ENCODE measurements at regions not wholly inside any gene's neighbourhood (a gene's known extent, or its start where the extent isn't known, plus 50 kb on each side); places are given as distances from the start of the nearest gene placed in this dataset.

- Histone ChIP-seq H4K91ac (ENCODE audit: low read depth, low read length) (no peak overlapping the region), H3K23ac (ENCODE audit: low read length) (no peak overlapping the region), H3K79me1 (ENCODE audit: low read length) (no peaks in the 10 kb centered on the region), H3K9me3 (ENCODE audit: insufficient read depth, low read depth, low read length) (no peaks in the 10 kb centered on the region), H3K27ac (ENCODE audit: low read depth, low read length) (no peak overlapping the region), H3K4me1 (ENCODE audit: control insufficient read depth in 1 of 2, insufficient read depth in 2 of 2, low read length in 2 of 2) (peaks cover 0 to 1% of the 10 kb centered on the region in 2 experiments), H3K4me3 (ENCODE audit: low read depth, low read length) (no peak overlapping the region), H2BK12ac (ENCODE audit: low read length) (no peak overlapping the region), H3K4me2 (ENCODE audit: low read length) (no peak overlapping the region), H3K79me2 (ENCODE audit: control insufficient read depth, insufficient read depth, low read length, poor library complexity) (no peaks in the 10 kb centered on the region), H3K27me3 (ENCODE audit: insufficient read depth, low read length) (no peaks in the 10 kb centered on the region), H2BK5ac (ENCODE audit: low read depth, low read length, poor library complexity) (no peak overlapping the region), H3K4ac (ENCODE audit: low read depth, low read length) (no peak overlapping the region), H3K14ac (ENCODE audit: low read length) (no peak overlapping the region), H3K18ac (ENCODE audit: low read length) (no peak overlapping the region), H3K9ac (ENCODE audit: low read length) (no peak overlapping the region), H2AFZ (ENCODE audit: insufficient read depth, low read length, poor library complexity) (no peak overlapping the region), H2AK5ac (ENCODE audit: low read length) (no peak overlapping the region), H2BK120ac (ENCODE audit: insufficient read depth, low read length, poor library complexity) (no peak overlapping the region), H4K8ac (ENCODE audit: low read depth, low read length) (no peak overlapping the region), H3K36me3 (ENCODE audit: control insufficient read depth in 1 of 2, insufficient read depth in 2 of 2, low read length in 2 of 2) (no peaks in the 10 kb centered on the region), H4K12ac (ENCODE audit: low read depth, low read length) (no peak overlapping the region)
- no peak for DNase-seq
- no CpG with 5 or more reads among the region's 3 CpGs for WGBS (ENCODE audit: extremely low coverage, insufficient coverage, insufficient read length)
Observed at GRCh38 chr5:30608501-30608900, 585.0 kb upstream of the CDH6 start.

GRCh38 chr5:30607301-30607894 is 586.1 kb upstream of the CDH6 start:
- Histone ChIP-seq H2AK5ac (ENCODE audit: low read length) (no peak overlapping the region), H3K14ac (ENCODE audit: low read length) (no peak overlapping the region), H3K36me3 (ENCODE audit: control insufficient read depth in 1 of 2, insufficient read depth in 2 of 2, low read length in 2 of 2) (no peaks in the 10 kb centered on the region), H3K4me1 (ENCODE audit: control insufficient read depth in 1 of 2, insufficient read depth in 2 of 2, low read length in 2 of 2) (peaks cover 0 to 1% of the 10 kb centered on the region in 2 experiments), H3K9ac (ENCODE audit: low read length) (no peak overlapping the region), H3K4me3 (ENCODE audit: low read depth, low read length) (no peak overlapping the region), H4K91ac (ENCODE audit: low read depth, low read length) (no peak overlapping the region), H3K23ac (ENCODE audit: low read length) (no peak overlapping the region), H3K4ac (ENCODE audit: low read depth, low read length) (no peak overlapping the region), H4K8ac (ENCODE audit: low read depth, low read length) (no peak overlapping the region), H3K27me3 (ENCODE audit: insufficient read depth, low read length) (no peaks in the 10 kb centered on the region), H3K79me1 (ENCODE audit: low read length) (no peaks in the 10 kb centered on the region), H3K4me2 (ENCODE audit: low read length) (no peak overlapping the region), H4K12ac (ENCODE audit: low read depth, low read length) (no peak overlapping the region), H3K18ac (ENCODE audit: low read length) (no peak overlapping the region), H2BK5ac (ENCODE audit: low read depth, low read length, poor library complexity) (no peak overlapping the region), H3K9me3 (ENCODE audit: insufficient read depth, low read depth, low read length) (no peaks in the 10 kb centered on the region), H2BK12ac (ENCODE audit: low read length) (no peak overlapping the region), H2BK120ac (ENCODE audit: insufficient read depth, low read length, poor library complexity) (no peak overlapping the region), H2AFZ (ENCODE audit: insufficient read depth, low read length, poor library complexity) (no peak overlapping the region), H3K27ac (ENCODE audit: low read depth, low read length) (no peak overlapping the region), H3K79me2 (ENCODE audit: control insufficient read depth, insufficient read depth, low read length, poor library complexity) (no peaks in the 10 kb centered on the region)
- DNase-seq, result no peak
- no CpG with 5 or more reads among the region's 3 CpGs for WGBS (ENCODE audit: extremely low coverage, insufficient coverage, insufficient read length)

GRCh38 chr5:30605693-30606268 is 587.7 kb upstream of the CDH6 start:
- Histone ChIP-seq H3K79me1 (ENCODE audit: low read length) (no peaks in the 10 kb centered on the region), H3K18ac (ENCODE audit: low read length) (no peak overlapping the region), H3K23ac (ENCODE audit: low read length) (no peak overlapping the region), H3K27ac (ENCODE audit: low read depth, low read length) (no peak overlapping the region), H3K36me3 (ENCODE audit: control insufficient read depth in 1 of 2, insufficient read depth in 2 of 2, low read length in 2 of 2) (no peaks in the 10 kb centered on the region), H4K12ac (ENCODE audit: low read depth, low read length) (no peak overlapping the region), H2AFZ (ENCODE audit: insufficient read depth, low read length, poor library complexity) (no peak overlapping the region), H3K4ac (ENCODE audit: low read depth, low read length) (no peak overlapping the region), H2BK120ac (ENCODE audit: insufficient read depth, low read length, poor library complexity) (no peak overlapping the region), H3K14ac (ENCODE audit: low read length) (no peak overlapping the region), H4K91ac (ENCODE audit: low read depth, low read length) (no peak overlapping the region), H2AK5ac (ENCODE audit: low read length) (no peak overlapping the region), H3K9me3 (ENCODE audit: insufficient read depth, low read depth, low read length) (no peaks in the 10 kb centered on the region), H2BK5ac (ENCODE audit: low read depth, low read length, poor library complexity) (no peak overlapping the region), H3K4me3 (ENCODE audit: low read depth, low read length) (no peak overlapping the region), H2BK12ac (ENCODE audit: low read length) (no peak overlapping the region), H3K4me1 (ENCODE audit: control insufficient read depth in 1 of 2, insufficient read depth in 2 of 2, low read length in 2 of 2) (peaks cover 0 to 1% of the 10 kb centered on the region in 2 experiments), H3K9ac (ENCODE audit: low read length) (no peak overlapping the region), H3K79me2 (ENCODE audit: control insufficient read depth, insufficient read depth, low read length, poor library complexity) (no peaks in the 10 kb centered on the region), H3K27me3 (ENCODE audit: insufficient read depth, low read length) (no peaks in the 10 kb centered on the region), H4K8ac (ENCODE audit: low read depth, low read length) (no peak overlapping the region), H3K4me2 (ENCODE audit: low read length) (no peak overlapping the region)
- DNase-seq, result no peak
- no CpG with 5 or more reads among the region's 2 CpGs for WGBS (ENCODE audit: extremely low coverage, insufficient coverage, insufficient read length)

GRCh38 chr5:30604648-30605262 is 588.7 kb upstream of the CDH6 start:
- H3K27ac ChIP-seq (ENCODE audit: low read depth, low read length), result no peak overlapping the region
- H2AFZ ChIP-seq (ENCODE audit: insufficient read depth, low read length, poor library complexity), result no peak overlapping the region
- no peak overlapping the region for H4K12ac ChIP-seq (ENCODE audit: low read depth, low read length)
- no peaks in the 10 kb centered on the region for H3K9me3 ChIP-seq (ENCODE audit: insufficient read depth, low read depth, low read length)
- no peaks in the 10 kb centered on the region for H3K79me1 ChIP-seq (ENCODE audit: low read length)
- no peaks in the 10 kb centered on the region for H3K27me3 ChIP-seq (ENCODE audit: insufficient read depth, low read length)
- H3K4me1 ChIP-seq (ENCODE audit: control insufficient read depth in 1 of 2, insufficient read depth in 2 of 2, low read length in 2 of 2), result peaks cover 0 to 1% of the 10 kb centered on the region in 2 experiments
- H3K9ac ChIP-seq (ENCODE audit: low read length), result no peak overlapping the region
- no CpG with 5 or more reads among the region's 2 CpGs for WGBS (ENCODE audit: extremely low coverage, insufficient coverage, insufficient read length)
- H3K14ac ChIP-seq (ENCODE audit: low read length), result no peak overlapping the region
- H3K36me3 ChIP-seq (ENCODE audit: control insufficient read depth in 1 of 2, insufficient read depth in 2 of 2, low read length in 2 of 2), result no peaks in the 10 kb centered on the region
- DNase-seq, result no peak
- no peak overlapping the region for H2AK5ac ChIP-seq (ENCODE audit: low read length)
- no peak overlapping the region for H3K23ac ChIP-seq (ENCODE audit: low read length)
- no peaks in the 10 kb centered on the region for H3K79me2 ChIP-seq (ENCODE audit: control insufficient read depth, insufficient read depth, low read length, poor library complexity)
- H2BK120ac ChIP-seq (ENCODE audit: insufficient read depth, low read length, poor library complexity), result no peak overlapping the region
- no peak overlapping the region for H3K4me2 ChIP-seq (ENCODE audit: low read length)
- no peak overlapping the region for H2BK12ac ChIP-seq (ENCODE audit: low read length)
- no peak overlapping the region for H2BK5ac ChIP-seq (ENCODE audit: low read depth, low read length, poor library complexity)
- no peak overlapping the region for H3K18ac ChIP-seq (ENCODE audit: low read length)
- no peak overlapping the region for H3K4me3 ChIP-seq (ENCODE audit: low read depth, low read length)
- no peak overlapping the region for H3K4ac ChIP-seq (ENCODE audit: low read depth, low read length)
- no peak overlapping the region for H4K91ac ChIP-seq (ENCODE audit: low read depth, low read length)
- no peak overlapping the region for H4K8ac ChIP-seq (ENCODE audit: low read depth, low read length)
